ENCODE measurements at regions not wholly inside any gene's neighbourhood (a gene's known extent, or its start where the extent isn't known, plus 50 kb on each side); places are given as distances from the start of the nearest gene placed in this dataset.
A peak's percentile ranks its signal among the peaks of the same experiment; 100 is the strongest.

GRCh38 chr9:88274078-88274477 lies 114.2 kb upstream of the SPIN1 start:
- Mint-ChIP-seq H3K4me3 (no peak overlapping the region), H3K4me1 (no peaks in the 10 kb centered on the region), H3K27me3 (ENCODE audit: insufficient read depth) (peaks cover 4% of the 10 kb centered on the region), H3K36me3 (ENCODE audit: low read depth) (no peaks in the 10 kb centered on the region), H3K9me3 (peaks cover 5% of the 10 kb centered on the region), H3K27ac (no peak overlapping the region)
- no peak for DNase-seq
- Histone ChIP-seq H3K4me3 (ENCODE audit: low read length) (no peak overlapping the region), H3K4me1 (ENCODE audit: control insufficient read depth, insufficient read depth, low read length) (no peaks in the 10 kb centered on the region), H3K27me3 (ENCODE audit: control insufficient read depth, insufficient read depth, low read length, poor library complexity, severe bottlenecking) (no peaks in the 10 kb centered on the region), H3K9me3 (ENCODE audit: control insufficient read depth, low read length) (no peaks in the 10 kb centered on the region), H3K9ac (ENCODE audit: extremely low read depth, low read length, poor library complexity, severe bottlenecking) (no peak overlapping the region), H3K36me3 (ENCODE audit: control insufficient read depth, insufficient read depth, low read length) (no peaks in the 10 kb centered on the region), H3K27ac (ENCODE audit: low read depth, low read length) (no peak overlapping the region)
- 75 to 83% methylated on average over 1 to 2 of the region's 2 CpGs for WGBS, 2 experiments (ENCODE audit: insufficient coverage in 1 of 2, insufficient read length in 1 of 2)
- TF ChIP-seq CTCF (conservative IDR thresholded peaks at IDR 0.05): no peak

GRCh38 chr9:88272986-88273385 lies 115.3 kb upstream of the SPIN1 start:
- no peaks in the 10 kb centered on the region for H3K4me1 Mint-ChIP-seq
- 90% methylated on average over 2 to 6 of the region's 6 CpGs for WGBS, 2 experiments (ENCODE audit: insufficient coverage in 1 of 2, insufficient read length in 1 of 2)
- peaks cover 4% of the 10 kb centered on the region for H3K27me3 Mint-ChIP-seq (ENCODE audit: insufficient read depth)
- Histone ChIP-seq H3K9ac (ENCODE audit: extremely low read depth, low read length, poor library complexity, severe bottlenecking) (no peak overlapping the region), H3K27me3 (ENCODE audit: control insufficient read depth, insufficient read depth, low read length, poor library complexity, severe bottlenecking) (no peaks in the 10 kb centered on the region), H3K4me1 (ENCODE audit: control insufficient read depth, insufficient read depth, low read length) (no peaks in the 10 kb centered on the region), H3K27ac (ENCODE audit: low read depth, low read length) (no peak overlapping the region), H3K36me3 (ENCODE audit: control insufficient read depth, insufficient read depth, low read length) (no peaks in the 10 kb centered on the region), H3K9me3 (ENCODE audit: control insufficient read depth, low read length) (no peaks in the 10 kb centered on the region), H3K4me3 (ENCODE audit: low read length) (no peak overlapping the region)
- peaks cover 5% of the 10 kb centered on the region for H3K9me3 Mint-ChIP-seq
- no peak overlapping the region for H3K27ac Mint-ChIP-seq
- DNase-seq: peak; percentile 63
- H3K4me3 Mint-ChIP-seq: no peak overlapping the region
- H3K36me3 Mint-ChIP-seq (ENCODE audit: low read depth): no peaks in the 10 kb centered on the region
- peak; percentile 56 for TF ChIP-seq CTCF (conservative IDR thresholded peaks at IDR 0.05)

- no peak overlapping the region for H3K27ac Mint-ChIP-seq
- 82 to 100% methylated on average over 2 to 3 of the region's 3 CpGs for WGBS, 2 experiments (ENCODE audit: insufficient coverage in 1 of 2, insufficient read length in 1 of 2)
- no peak overlapping the region for H3K4me3 Mint-ChIP-seq
- H3K4me1 Mint-ChIP-seq: no peaks in the 10 kb centered on the region
- Histone ChIP-seq H3K27me3 (ENCODE audit: control insufficient read depth, insufficient read depth, low read length, poor library complexity, severe bottlenecking) (no peaks in the 10 kb centered on the region), H3K4me1 (ENCODE audit: control insufficient read depth, insufficient read depth, low read length) (no peaks in the 10 kb centered on the region), H3K9ac (ENCODE audit: extremely low read depth, low read length, poor library complexity, severe bottlenecking) (no peak overlapping the region), H3K4me3 (ENCODE audit: low read length) (no peak overlapping the region), H3K36me3 (ENCODE audit: control insufficient read depth, insufficient read depth, low read length) (no peaks in the 10 kb centered on the region), H3K27ac (ENCODE audit: low read depth, low read length) (no peak overlapping the region), H3K9me3 (ENCODE audit: control insufficient read depth, low read length) (no peaks in the 10 kb centered on the region)
- no peak for TF ChIP-seq CTCF (conservative IDR thresholded peaks at IDR 0.05)
- H3K27me3 Mint-ChIP-seq (ENCODE audit: insufficient read depth): peaks cover 4% of the 10 kb centered on the region
- no peak for DNase-seq
- H3K36me3 Mint-ChIP-seq (ENCODE audit: low read depth): no peaks in the 10 kb centered on the region
- peaks cover 9% of the 10 kb centered on the region for H3K9me3 Mint-ChIP-seq
Observed at GRCh38 chr9:88270413-88270812, 117.8 kb upstream of the SPIN1 start.

All from endodermal cell (in vitro differentiated cells).